ENCODE measurements at regions not wholly inside any gene's neighbourhood (a gene's known extent, or its start where the extent isn't known, plus 50 kb on each side); places are given as distances from the start of the nearest gene placed in this dataset.

GRCh38 chr1:13964768-13965167 lies 264.8 kb downstream of the PRDM2 start:
- no peak overlapping the region for H3K27ac ChIP-seq (ENCODE audit: low read depth, low read length)
- H3K9me3 ChIP-seq (ENCODE audit: low read length), result no peaks in the 10 kb centered on the region
- H3K9me3 Mint-ChIP-seq, result no peaks in the 10 kb centered on the region
- no peaks in the 10 kb centered on the region for H3K4me1 ChIP-seq (ENCODE audit: insufficient read depth, low read length)
- no peaks in the 10 kb centered on the region for H3K27me3 ChIP-seq (ENCODE audit: insufficient read depth, low read length, poor library complexity, severe bottlenecking)
- H3K4me3 Mint-ChIP-seq, result no peak overlapping the region
- H3K27ac Mint-ChIP-seq, result no peak overlapping the region
- peaks cover 19 to 48% of the 10 kb centered on the region in 2 donors for H3K27me3 Mint-ChIP-seq
- no peak overlapping the region for H3K4me3 ChIP-seq (ENCODE audit: low read length)
- H3K36me3 ChIP-seq (ENCODE audit: insufficient read depth, low read length), result no peaks in the 10 kb centered on the region
- H3K36me3 Mint-ChIP-seq, result no peaks in the 10 kb centered on the region
- ChIA-PET CTCF (no interaction called here), POLR2A (no interaction called here)
- DNase-seq, result no peak
- no peaks in the 10 kb centered on the region for H3K4me1 Mint-ChIP-seq

- H3K27me3 ChIP-seq (ENCODE audit: insufficient read depth, low read length, poor library complexity, severe bottlenecking), result no peaks in the 10 kb centered on the region
- ChIA-PET POLR2A (no interaction called here), CTCF (no interaction called here)
- H3K27me3 Mint-ChIP-seq, result peaks cover 19 to 43% of the 10 kb centered on the region in 2 donors
- H3K4me1 ChIP-seq (ENCODE audit: insufficient read depth, low read length), result no peaks in the 10 kb centered on the region
- peaks cover 0 to 1% (median 0%) of the 10 kb centered on the region in 3 donors for H3K36me3 Mint-ChIP-seq
- H3K4me3 ChIP-seq (ENCODE audit: low read length), result no peak overlapping the region
- H3K27ac ChIP-seq (ENCODE audit: low read depth, low read length), result no peak overlapping the region
- H3K9me3 ChIP-seq (ENCODE audit: low read length), result no peaks in the 10 kb centered on the region
- no peak overlapping the region for H3K27ac Mint-ChIP-seq
- H3K4me3 Mint-ChIP-seq, result peak overlapping the region in 1 of 7 donors; percentile 34
- peaks cover 2 to 7% (median 6%) of the 10 kb centered on the region in 5 donors for H3K9me3 Mint-ChIP-seq
- H3K4me1 Mint-ChIP-seq, result no peaks in the 10 kb centered on the region
- DNase-seq, result no peak
- H3K36me3 ChIP-seq (ENCODE audit: insufficient read depth, low read length), result no peaks in the 10 kb centered on the region
These were observed 265.9 kb downstream of the PRDM2 start for GRCh38 chr1:13965770-13966398.

- peaks cover 12 to 30% of the 10 kb centered on the region in 2 donors for H3K27me3 Mint-ChIP-seq
- Histone ChIP-seq H3K4me3 (ENCODE audit: low read length) (no peak overlapping the region), H3K27me3 (ENCODE audit: insufficient read depth, low read length, poor library complexity, severe bottlenecking) (no peaks in the 10 kb centered on the region), H3K9me3 (ENCODE audit: low read length) (no peaks in the 10 kb centered on the region), H3K4me1 (ENCODE audit: insufficient read depth, low read length) (no peaks in the 10 kb centered on the region), H3K36me3 (ENCODE audit: insufficient read depth, low read length) (no peaks in the 10 kb centered on the region), H3K27ac (ENCODE audit: low read depth, low read length) (no peak overlapping the region)
- peaks cover 6 to 17% (median 13%) of the 10 kb centered on the region in 5 donors for H3K9me3 Mint-ChIP-seq
- DNase-seq, result no peak
- no peak overlapping the region for H3K27ac Mint-ChIP-seq
- POLR2A ChIA-PET, result no interaction called here
- H3K36me3 Mint-ChIP-seq, result peaks cover 0 to 5% (median 2%) of the 10 kb centered on the region in 3 donors
- CTCF ChIA-PET, result no interaction called here
- H3K4me3 Mint-ChIP-seq, result no peak overlapping the region
- no peaks in the 10 kb centered on the region for H3K4me1 Mint-ChIP-seq
These were observed 267.7 kb downstream of the PRDM2 start for GRCh38 chr1:13967707-13968106.

GRCh38 chr1:13968361-13968760 lies 268.4 kb downstream of the PRDM2 start:
- no peak overlapping the region for H3K4me3 Mint-ChIP-seq
- DNase-seq, result no peak
- peaks cover 9 to 26% of the 10 kb centered on the region in 2 donors for H3K27me3 Mint-ChIP-seq
- Histone ChIP-seq H3K27me3 (ENCODE audit: insufficient read depth, low read length, poor library complexity, severe bottlenecking) (no peaks in the 10 kb centered on the region), H3K4me3 (ENCODE audit: low read length) (no peak overlapping the region), H3K9me3 (ENCODE audit: low read length) (no peaks in the 10 kb centered on the region), H3K27ac (ENCODE audit: low read depth, low read length) (no peak overlapping the region), H3K4me1 (ENCODE audit: insufficient read depth, low read length) (no peaks in the 10 kb centered on the region), H3K36me3 (ENCODE audit: insufficient read depth, low read length) (no peaks in the 10 kb centered on the region)
- H3K9me3 Mint-ChIP-seq, result peaks cover 6 to 17% (median 13%) of the 10 kb centered on the region in 5 donors
- H3K27ac Mint-ChIP-seq, result no peak overlapping the region
- H3K36me3 Mint-ChIP-seq, result peaks cover 0 to 5% (median 2%) of the 10 kb centered on the region in 3 donors
- POLR2A ChIA-PET, result no interaction called here
- CTCF ChIA-PET, result no interaction called here
- no peaks in the 10 kb centered on the region for H3K4me1 Mint-ChIP-seq

- H3K9me3 ChIP-seq (ENCODE audit: low read length), result no peaks in the 10 kb centered on the region
- Mint-ChIP-seq H3K9me3 (peaks cover 6 to 17% (median 13%) of the 10 kb centered on the region in 5 donors), H3K27ac (no peak overlapping the region), H3K27me3 (peaks cover 8 to 17% of the 10 kb centered on the region in 2 donors), H3K4me1 (no peaks in the 10 kb centered on the region), H3K4me3 (no peak overlapping the region), H3K36me3 (peaks cover 0 to 5% (median 2%) of the 10 kb centered on the region in 3 donors)
- ChIA-PET POLR2A (no interaction called here), CTCF (no interaction called here)
- DNase-seq, result no peak
- no peaks in the 10 kb centered on the region for H3K36me3 ChIP-seq (ENCODE audit: insufficient read depth, low read length)
- no peaks in the 10 kb centered on the region for H3K27me3 ChIP-seq (ENCODE audit: insufficient read depth, low read length, poor library complexity, severe bottlenecking)
- H3K4me1 ChIP-seq (ENCODE audit: insufficient read depth, low read length), result no peaks in the 10 kb centered on the region
- no peak overlapping the region for H3K4me3 ChIP-seq (ENCODE audit: low read length)
- no peak overlapping the region for H3K27ac ChIP-seq (ENCODE audit: low read depth, low read length)
These were observed 270.8 kb downstream of the PRDM2 start for GRCh38 chr1:13970631-13971247.

- Histone ChIP-seq H3K27ac (ENCODE audit: low read depth, low read length) (no peak overlapping the region), H3K4me3 (ENCODE audit: low read length) (no peak overlapping the region), H3K4me1 (ENCODE audit: insufficient read depth, low read length) (no peaks in the 10 kb centered on the region), H3K36me3 (ENCODE audit: insufficient read depth, low read length) (no peaks in the 10 kb centered on the region), H3K27me3 (ENCODE audit: insufficient read depth, low read length, poor library complexity, severe bottlenecking) (no peaks in the 10 kb centered on the region), H3K9me3 (ENCODE audit: low read length) (no peaks in the 10 kb centered on the region)
- no peak overlapping the region for H3K27ac Mint-ChIP-seq
- peaks cover 0 to 5% (median 3%) of the 10 kb centered on the region in 5 donors for H3K9me3 Mint-ChIP-seq
- no peak for DNase-seq
- H3K4me3 Mint-ChIP-seq, result no peak overlapping the region
- H3K27me3 Mint-ChIP-seq, result peaks cover 5 to 15% of the 10 kb centered on the region in 2 donors
- no peaks in the 10 kb centered on the region for H3K4me1 Mint-ChIP-seq
- H3K36me3 Mint-ChIP-seq, result peaks cover 0 to 8% (median 2%) of the 10 kb centered on the region in 3 donors
- ChIA-PET CTCF (no interaction called here), POLR2A (no interaction called here)
These were observed 276.5 kb downstream of the PRDM2 start for GRCh38 chr1:13976485-13976884.

- H3K36me3 Mint-ChIP-seq, result peaks cover 0 to 8% (median 0%) of the 10 kb centered on the region in 3 donors
- H3K4me3 Mint-ChIP-seq, result no peak overlapping the region
- DNase-seq, result no peak
- Histone ChIP-seq H3K9me3 (ENCODE audit: low read length) (no peaks in the 10 kb centered on the region), H3K36me3 (ENCODE audit: insufficient read depth, low read length) (no peaks in the 10 kb centered on the region), H3K4me3 (ENCODE audit: low read length) (no peak overlapping the region), H3K4me1 (ENCODE audit: insufficient read depth, low read length) (no peaks in the 10 kb centered on the region), H3K27me3 (ENCODE audit: insufficient read depth, low read length, poor library complexity, severe bottlenecking) (no peaks in the 10 kb centered on the region), H3K27ac (ENCODE audit: low read depth, low read length) (no peak overlapping the region)
- H3K4me1 Mint-ChIP-seq, result no peaks in the 10 kb centered on the region
- H3K9me3 Mint-ChIP-seq, result peaks cover 0 to 4% (median 0%) of the 10 kb centered on the region in 5 donors
- ChIA-PET POLR2A (no interaction called here), CTCF (no interaction called here)
- H3K27me3 Mint-ChIP-seq, result peaks cover 0 to 4% of the 10 kb centered on the region in 2 donors
- H3K27ac Mint-ChIP-seq, result no peak overlapping the region
These were observed 281.2 kb downstream of the PRDM2 start for GRCh38 chr1:13981142-13981541.

GRCh38 chr1:13983393-13983792 lies 283.4 kb downstream of the PRDM2 start:
- Histone ChIP-seq H3K4me1 (ENCODE audit: insufficient read depth, low read length) (no peaks in the 10 kb centered on the region), H3K9me3 (ENCODE audit: low read length) (no peaks in the 10 kb centered on the region), H3K27ac (ENCODE audit: low read depth, low read length) (no peak overlapping the region), H3K27me3 (ENCODE audit: insufficient read depth, low read length, poor library complexity, severe bottlenecking) (no peaks in the 10 kb centered on the region), H3K4me3 (ENCODE audit: low read length) (no peak overlapping the region), H3K36me3 (ENCODE audit: insufficient read depth, low read length) (no peaks in the 10 kb centered on the region)
- H3K27me3 Mint-ChIP-seq, result no peaks in the 10 kb centered on the region
- H3K4me3 Mint-ChIP-seq, result no peak overlapping the region
- no peak overlapping the region for H3K27ac Mint-ChIP-seq
- H3K9me3 Mint-ChIP-seq, result peaks cover 0 to 5% (median 2%) of the 10 kb centered on the region in 5 donors
- DNase-seq, result no peak
- ChIA-PET POLR2A (no interaction called here), CTCF (no interaction called here)
- no peaks in the 10 kb centered on the region for H3K4me1 Mint-ChIP-seq
- H3K36me3 Mint-ChIP-seq, result no peaks in the 10 kb centered on the region
